A204.1 (cell line): ENCODE measurements at regions not wholly inside any gene's neighbourhood (a gene's known extent, or its start where the extent isn't known, plus 50 kb on each side); places are given as distances from the start of the nearest gene placed in this dataset.

ENCODE experiments used
- FAIRE-seq: peaks from 2 replicates; lab custom pipeline; 2012; peaks lifted over from hg19 to GRCh38; lab: Jason Lieb, UNC

GRCh38 chr2:145623136-145623535 is 1103.2 kb upstream of the ZEB2 start:
- FAIRE-seq = no peak

GRCh38 chr2:145622285-145622684 is 1102.4 kb upstream of the ZEB2 start:
- FAIRE-seq = no peak

GRCh38 chr2:145617906-145618305 is 1098.0 kb upstream of the ZEB2 start:
- no peak for FAIRE-seq

GRCh38 chr2:145617420-145617819 is 1097.5 kb upstream of the ZEB2 start:
- no peak for FAIRE-seq

GRCh38 chr2:145615626-145616025 is 1095.7 kb upstream of the ZEB2 start:
- no peak for FAIRE-seq

- no peak for FAIRE-seq
These were observed 1090.0 kb upstream of the ZEB2 start for GRCh38 chr2:145609951-145610350.

- FAIRE-seq = no peak
These were observed 1081.5 kb upstream of the ZEB2 start for GRCh38 chr2:145601361-145601925.

GRCh38 chr2:145600811-145601210 is 1080.9 kb upstream of the ZEB2 start:
- no peak for FAIRE-seq

- FAIRE-seq = no peak
These were observed 1079.8 kb upstream of the ZEB2 start for GRCh38 chr2:145599756-145600155.

GRCh38 chr2:145598434-145598833 is 1078.5 kb upstream of the ZEB2 start:
- FAIRE-seq = no peak

GRCh38 chr2:145597809-145598208 is 1077.9 kb upstream of the ZEB2 start:
- no peak for FAIRE-seq

GRCh38 chr2:145597006-145597405 is 1077.1 kb upstream of the ZEB2 start:
- no peak for FAIRE-seq

- no peak for FAIRE-seq
These were observed 1076.5 kb upstream of the ZEB2 start for GRCh38 chr2:145596416-145596815.

GRCh38 chr2:145595296-145595695 is 1075.4 kb upstream of the ZEB2 start:
- FAIRE-seq = no peak

GRCh38 chr2:145593991-145594614 is 1074.2 kb upstream of the ZEB2 start:
- no peak for FAIRE-seq

- FAIRE-seq = no peak
These were observed 1073.4 kb upstream of the ZEB2 start for GRCh38 chr2:145593280-145593679.

- FAIRE-seq = no peak
These were observed 1072.4 kb upstream of the ZEB2 start for GRCh38 chr2:145592361-145592760.

GRCh38 chr2:145591109-145591809 is 1071.3 kb upstream of the ZEB2 start:
- no peak for FAIRE-seq

- FAIRE-seq = no peak
These were observed 1068.0 kb upstream of the ZEB2 start for GRCh38 chr2:145587922-145588321.

- FAIRE-seq = no peak
These were observed 1064.4 kb upstream of the ZEB2 start for GRCh38 chr2:145584353-145584752.

GRCh38 chr2:145573608-145574007 is 1053.7 kb upstream of the ZEB2 start:
- no peak for FAIRE-seq

GRCh38 chr2:145572238-145572637 is 1052.3 kb upstream of the ZEB2 start:
- no peak for FAIRE-seq

GRCh38 chr2:145569108-145569507 is 1049.2 kb upstream of the ZEB2 start:
- no peak for FAIRE-seq
